ENCODE measurements at regions not wholly inside any gene's neighbourhood (a gene's known extent, or its start where the extent isn't known, plus 50 kb on each side); places are given as distances from the start of the nearest gene placed in this dataset.

- no peak for DNase-seq
Observed at GRCh38 chr6:147046141-147046877, 157.9 kb upstream of the STXBP5 start.

DNA sequence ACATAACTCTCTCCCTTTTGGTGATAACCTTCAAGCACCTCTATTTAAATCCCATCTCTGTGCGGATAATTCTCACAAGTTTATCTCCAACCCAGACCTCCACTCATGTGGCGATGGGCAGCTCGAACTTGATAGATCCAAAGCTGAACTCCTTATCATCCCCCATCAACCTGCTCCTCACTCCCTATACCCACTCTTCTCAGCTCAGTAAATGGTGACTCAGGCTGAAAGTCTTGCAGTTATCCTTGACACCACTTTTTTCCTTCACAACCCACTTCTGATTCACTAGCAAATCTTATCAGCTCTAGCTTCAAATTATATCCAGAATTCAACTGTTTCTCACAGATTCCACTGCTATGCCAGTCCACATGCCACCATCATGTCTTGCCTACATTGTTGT lies 155.3 kb upstream of the STXBP5 start:
- DNase-seq, result no peak

DNA sequence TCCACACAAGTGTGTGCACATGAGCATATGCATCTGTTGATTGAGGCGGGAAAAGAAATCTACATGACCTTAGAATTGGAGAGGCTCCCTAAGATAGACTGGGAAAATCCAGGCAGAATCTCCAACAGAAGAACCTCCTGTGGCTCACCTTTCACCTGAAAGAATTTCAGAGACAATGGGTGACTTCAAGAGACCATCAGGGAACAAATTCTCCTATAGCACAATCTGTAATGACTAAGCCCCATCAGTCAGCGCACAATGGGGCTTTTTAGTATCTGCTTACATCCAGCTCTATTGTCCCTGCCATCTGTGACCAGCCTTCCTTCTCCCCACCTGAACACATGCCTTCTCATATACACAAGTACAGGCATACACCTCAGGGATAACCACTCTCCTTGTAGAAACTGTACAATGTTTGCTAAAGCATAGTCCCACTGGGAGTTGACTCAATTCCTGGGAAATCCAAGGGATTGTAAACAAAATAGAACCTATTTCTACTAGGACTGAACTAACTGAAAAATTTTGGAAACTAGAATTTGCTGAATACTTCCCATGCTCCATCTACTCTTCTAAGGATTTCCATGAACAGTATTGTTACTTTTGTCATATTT lies 150.8 kb upstream of the STXBP5 start:
- no peak for DNase-seq

DNA sequence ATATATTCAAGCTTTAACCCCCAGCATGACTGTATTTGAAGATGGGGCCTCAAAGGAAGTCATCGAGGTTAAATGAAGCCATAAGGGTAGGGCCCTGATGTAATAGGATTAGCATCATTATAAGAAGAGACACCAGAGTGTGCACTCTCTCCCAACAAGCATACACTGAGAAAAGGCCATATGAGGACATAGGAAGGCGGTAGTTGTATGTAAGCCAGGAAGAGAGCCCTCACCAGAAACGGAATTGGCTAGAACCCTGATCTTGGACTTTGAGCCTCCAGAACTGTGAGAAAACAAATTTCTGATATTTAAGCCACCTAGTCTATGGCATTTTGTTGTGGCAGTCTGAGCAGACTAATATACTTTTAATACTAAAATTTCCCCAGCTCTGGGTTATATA lies 150.1 kb upstream of the STXBP5 start:
- DNase-seq, result no peak

DNA sequence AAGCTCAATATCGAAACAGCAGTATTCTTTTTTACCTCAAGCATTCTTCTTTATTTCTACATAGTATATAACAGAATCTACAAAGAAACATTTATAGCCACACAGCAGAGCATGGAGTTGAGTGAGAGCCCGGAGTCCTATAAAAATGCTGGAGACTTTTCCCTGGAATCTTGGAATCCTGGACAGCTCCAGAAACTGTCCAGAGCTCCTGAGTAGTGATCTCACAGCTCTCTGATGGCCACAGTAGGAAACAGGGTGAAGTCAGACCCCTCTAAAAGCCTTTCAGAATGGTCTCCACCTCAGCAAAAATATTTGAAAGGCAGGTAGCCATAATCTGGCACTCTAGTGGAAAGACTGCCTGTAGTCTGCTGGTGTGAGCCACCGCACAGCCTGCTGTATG lies 149.3 kb upstream of the STXBP5 start:
- no peak for DNase-seq

- no peak for DNase-seq
Observed at GRCh38 chr6:147055821-147056392, 148.3 kb upstream of the STXBP5 start.

- DNase-seq, result no peak
Observed at GRCh38 chr6:147057188-147057587, 147.0 kb upstream of the STXBP5 start.

DNA sequence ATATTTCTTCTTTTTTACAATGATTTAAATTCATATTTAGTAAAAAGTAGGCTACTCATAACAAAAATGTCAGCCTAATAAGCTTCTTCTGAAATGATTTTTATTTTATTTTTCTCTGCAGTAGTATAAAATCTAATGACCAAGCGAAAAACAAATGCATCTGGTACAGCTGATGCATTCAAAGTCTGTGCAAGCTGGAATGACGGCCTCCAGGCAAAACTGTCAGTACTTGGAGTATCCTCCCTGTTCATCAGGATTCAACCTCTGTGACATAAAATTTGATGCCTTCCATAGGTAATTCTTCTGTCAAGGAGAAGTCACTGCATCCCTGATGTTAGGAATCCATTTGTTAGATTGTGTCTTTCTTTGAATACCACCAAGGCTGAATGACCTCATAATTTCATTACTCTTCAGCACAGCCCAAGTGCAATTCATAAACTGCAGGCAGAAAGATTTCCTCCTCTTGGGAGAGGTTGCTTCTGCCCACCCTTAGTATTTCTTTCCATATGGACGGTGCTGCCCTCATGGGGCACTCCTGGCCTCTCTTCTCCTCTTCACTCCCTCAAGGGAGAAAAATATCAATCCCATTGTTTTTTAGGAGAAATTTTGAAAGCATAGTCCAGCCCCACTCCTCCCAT lies 146.4 kb upstream of the STXBP5 start:
- DNase-seq, result no peak

DNA sequence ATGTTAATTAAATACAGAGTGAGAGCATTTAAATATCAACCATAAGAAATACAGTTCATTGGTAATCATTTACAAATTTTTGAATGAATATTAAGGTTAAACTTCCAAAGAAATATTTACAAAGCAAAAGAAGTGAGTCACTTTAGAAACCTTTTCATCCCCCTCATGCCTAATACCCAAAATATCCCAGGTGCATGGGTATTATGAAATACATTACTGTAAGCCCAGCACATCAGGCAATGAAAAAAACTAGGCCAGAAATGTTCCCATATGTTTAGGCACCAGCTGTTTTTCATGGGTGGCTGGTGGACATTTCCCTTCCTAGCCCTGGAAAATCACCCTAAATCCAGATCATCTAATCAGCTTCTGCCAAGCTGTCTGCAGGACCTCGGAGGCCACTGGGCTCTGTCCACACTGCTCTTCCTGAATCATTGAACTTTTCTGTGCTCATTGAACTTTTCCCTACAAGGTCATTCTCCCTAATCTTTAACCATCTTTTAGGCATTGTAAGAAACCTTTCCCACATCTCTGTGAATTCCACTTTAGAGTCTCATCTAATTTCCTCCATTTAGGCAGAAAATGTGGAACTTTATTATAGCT lies 145.3 kb upstream of the STXBP5 start:
- no peak for DNase-seq

- DNase-seq, result no peak
Observed at GRCh38 chr6:147060636-147061035, 143.6 kb upstream of the STXBP5 start.

DNA sequence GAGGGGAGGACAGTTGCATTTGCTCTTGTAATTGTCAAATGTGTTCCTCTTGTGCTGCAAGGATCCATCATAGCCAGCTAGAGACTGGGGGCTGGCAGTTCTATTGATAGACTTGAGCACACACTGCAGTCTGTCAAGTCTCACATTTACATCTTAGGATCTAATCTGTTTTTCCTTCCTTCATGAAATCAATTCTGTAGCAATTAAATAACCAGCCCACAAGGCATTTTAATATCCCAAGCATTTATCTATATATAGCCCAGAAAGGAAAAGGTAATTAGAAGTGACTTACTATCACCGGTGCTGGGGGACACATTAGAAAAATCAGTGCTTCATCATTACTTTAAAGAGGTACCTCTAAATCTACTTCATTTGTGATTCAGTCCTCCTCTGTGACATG lies 143.0 kb upstream of the STXBP5 start:
- DNase-seq, result no peak

DNA sequence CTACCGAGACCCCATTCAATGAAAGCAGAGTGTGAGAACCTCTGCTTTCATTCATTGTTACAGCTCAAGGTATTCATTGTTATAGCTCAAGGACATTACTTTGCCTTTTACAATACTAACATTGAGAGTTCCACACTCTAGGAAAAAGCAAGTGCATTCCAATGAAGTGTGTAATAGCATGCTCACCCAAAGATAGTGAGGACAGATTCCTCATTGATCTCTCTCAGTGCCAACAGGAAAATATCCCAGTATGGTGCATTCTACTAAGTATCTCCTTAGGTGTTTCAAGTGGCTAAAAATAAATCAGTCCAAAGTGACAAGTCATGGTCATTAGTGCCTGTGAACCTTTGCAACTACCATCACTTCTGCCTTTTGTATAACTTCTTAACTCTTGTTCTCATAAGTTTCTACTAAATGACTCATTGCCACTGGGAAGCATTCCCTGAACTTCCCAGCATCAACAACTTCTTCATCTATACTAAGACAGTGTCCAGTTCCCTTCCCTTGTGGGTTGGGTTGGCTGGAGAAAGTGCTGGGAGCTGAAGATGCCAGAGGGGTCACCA lies 140.7 kb upstream of the STXBP5 start:
- peak in 1 of 2 experiments; percentile 64 for DNase-seq

GRCh38 chr6:147065786-147066185 lies 138.4 kb upstream of the STXBP5 start:
- no peak for DNase-seq

- DNase-seq, result no peak
Observed at GRCh38 chr6:147067184-147067583, 137.0 kb upstream of the STXBP5 start.

- no peak for DNase-seq
Observed at GRCh38 chr6:147071776-147072175, 132.4 kb upstream of the STXBP5 start.

- DNase-seq, result no peak
Observed at GRCh38 chr6:147075381-147075780, 128.8 kb upstream of the STXBP5 start.

GRCh38 chr6:147077251-147077650 lies 127.0 kb upstream of the STXBP5 start:
- no peak for DNase-seq

DNA sequence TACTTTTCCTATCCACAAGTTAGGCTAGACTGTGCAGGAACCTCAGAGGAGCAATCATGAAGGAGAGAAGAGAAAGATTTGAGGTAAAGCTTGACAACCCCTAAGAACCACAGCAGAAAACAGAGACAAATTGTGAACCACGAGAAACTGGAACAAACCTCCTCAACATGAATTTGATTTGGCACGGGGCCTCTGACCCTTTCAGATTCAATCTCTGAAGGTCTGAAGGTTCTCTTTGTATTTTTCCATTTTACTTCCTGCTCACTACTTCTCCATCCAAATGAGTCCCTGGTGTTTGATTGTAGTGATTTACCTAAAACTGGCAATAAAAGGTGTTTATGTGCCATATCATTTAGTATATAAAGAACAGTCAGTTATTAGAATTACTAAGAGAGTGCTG lies 126.1 kb upstream of the STXBP5 start:
- no peak for DNase-seq

DNA sequence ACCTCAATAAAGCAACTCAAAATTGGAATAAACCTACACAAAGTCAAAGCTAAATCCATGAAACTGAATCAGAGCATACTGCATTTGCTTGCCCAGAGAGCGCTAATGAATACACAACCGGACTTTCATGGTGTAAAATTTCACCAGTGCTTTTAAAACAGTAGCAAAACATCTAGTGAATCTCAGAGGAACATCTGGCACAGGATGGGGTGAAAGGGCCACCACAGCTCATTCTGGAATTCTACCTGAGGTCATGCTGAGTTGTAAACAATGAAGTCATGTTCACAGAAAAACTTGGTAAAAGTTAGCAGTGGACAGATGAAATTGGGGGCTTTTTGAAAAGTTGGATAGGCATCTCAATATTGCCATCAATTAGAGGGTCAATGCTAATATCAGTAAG lies 125.6 kb upstream of the STXBP5 start:
- DNase-seq, result no peak

DNA sequence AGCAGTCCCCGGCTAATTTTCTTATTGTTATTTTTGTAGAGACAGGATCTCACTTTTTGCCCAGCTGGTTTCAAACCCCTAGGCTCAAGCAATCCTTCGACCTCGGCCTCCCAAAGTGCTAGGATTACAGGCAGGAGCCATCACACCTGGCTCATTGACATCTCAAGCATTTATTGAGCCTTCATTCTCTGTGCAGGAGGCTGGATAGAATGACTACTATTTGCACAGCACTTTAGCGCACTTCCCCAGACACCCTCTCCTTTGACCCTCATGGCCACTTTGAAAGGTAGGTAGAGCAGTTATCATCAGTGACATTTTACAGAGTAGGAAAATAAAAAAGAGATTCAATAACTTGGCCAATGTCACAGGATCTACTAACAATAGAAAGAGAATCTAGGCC lies 124.0 kb upstream of the STXBP5 start:
- no peak for DNase-seq

- no peak for DNase-seq
Observed at GRCh38 chr6:147081076-147081609, 123.1 kb upstream of the STXBP5 start.

DNA sequence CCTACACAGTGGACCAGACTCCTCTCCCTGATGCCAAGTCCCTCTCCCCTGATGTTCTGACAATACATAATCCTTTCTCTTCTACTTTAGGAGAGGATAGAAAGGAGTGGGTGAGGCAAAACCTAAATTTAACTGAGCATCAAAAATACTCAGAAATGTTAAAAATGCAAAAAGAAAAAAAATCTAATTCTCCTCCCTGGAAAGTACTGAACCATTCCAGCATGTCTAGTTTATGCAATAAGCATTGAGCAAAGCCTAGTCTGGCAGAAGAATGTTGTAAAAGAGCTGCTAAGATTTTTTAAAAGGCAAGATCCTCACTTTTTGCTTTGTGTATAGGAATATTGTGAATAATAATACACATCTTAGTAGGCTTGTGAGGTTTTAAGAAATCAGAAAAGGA lies 116.6 kb upstream of the STXBP5 start:
- no peak for DNase-seq

DNA sequence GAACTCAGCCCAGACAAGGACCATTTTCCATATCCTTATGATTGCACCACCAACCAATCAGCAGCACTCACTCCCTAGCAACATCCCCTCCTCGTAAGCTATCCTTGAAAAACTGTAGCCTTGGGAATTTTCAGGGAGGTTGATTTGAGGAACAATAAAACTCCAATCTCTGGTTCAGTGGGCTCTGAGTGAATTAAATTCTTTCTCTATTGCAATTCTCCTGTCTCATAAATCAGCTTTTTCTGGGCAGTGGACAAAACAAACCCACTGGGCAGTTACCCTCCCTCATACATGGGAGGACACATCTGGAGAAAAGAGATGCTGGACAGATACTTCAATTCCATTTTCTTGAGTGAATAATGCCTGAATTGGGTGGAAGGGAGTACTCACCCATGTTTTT lies 115.4 kb upstream of the STXBP5 start:
- no peak for DNase-seq
